Activated CD4-positive, alpha-beta T cell treated with anti-CD3 and anti-CD28 coated beads for 1 hour (primary cell): ENCODE measurements at regions not wholly inside any gene's neighbourhood (a gene's known extent, or its start where the extent isn't known, plus 50 kb on each side); places are given as distances from the start of the nearest gene placed in this dataset.

Experiments used
- DNase-seq: peaks from one replicate; pipeline ENCODE4 v3.0.0-alpha.2; 2020

DNA sequence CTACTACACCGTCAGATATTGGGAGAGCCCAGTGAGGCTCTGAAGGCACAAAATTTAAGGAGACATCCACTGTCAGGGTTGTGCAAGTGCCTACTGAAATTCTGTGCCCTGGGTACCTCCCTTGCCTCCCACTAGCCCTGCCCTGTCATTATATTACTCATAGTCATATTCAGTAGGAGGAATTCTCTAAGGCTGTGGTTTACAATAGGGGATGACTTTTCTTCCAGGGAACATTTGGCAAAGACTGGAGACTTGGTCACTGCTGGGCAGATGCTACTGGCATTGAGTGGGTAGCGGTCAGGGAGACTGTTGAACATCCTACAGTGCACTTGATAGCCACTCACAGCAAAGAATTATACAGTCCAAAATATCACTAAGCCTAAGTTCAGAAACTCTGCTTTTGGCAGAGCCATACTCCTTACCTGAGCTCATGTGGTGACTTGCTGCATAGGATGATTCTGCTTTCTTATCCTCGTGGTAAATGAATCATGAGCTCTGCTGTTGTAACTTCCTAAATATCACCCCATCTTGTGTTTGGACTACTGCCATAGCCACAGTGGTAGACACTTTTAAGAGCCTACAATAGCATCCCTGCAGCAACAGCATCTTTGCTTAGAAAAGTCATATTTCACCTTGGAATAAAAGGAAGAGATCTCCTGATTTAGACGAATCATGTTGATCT is 563.4 kb upstream of the PLXNA2 start:
- no peak for DNase-seq

- DNase-seq: no peak
These were observed 564.1 kb upstream of the PLXNA2 start for GRCh38 chr1:208808301-208808700.

DNA sequence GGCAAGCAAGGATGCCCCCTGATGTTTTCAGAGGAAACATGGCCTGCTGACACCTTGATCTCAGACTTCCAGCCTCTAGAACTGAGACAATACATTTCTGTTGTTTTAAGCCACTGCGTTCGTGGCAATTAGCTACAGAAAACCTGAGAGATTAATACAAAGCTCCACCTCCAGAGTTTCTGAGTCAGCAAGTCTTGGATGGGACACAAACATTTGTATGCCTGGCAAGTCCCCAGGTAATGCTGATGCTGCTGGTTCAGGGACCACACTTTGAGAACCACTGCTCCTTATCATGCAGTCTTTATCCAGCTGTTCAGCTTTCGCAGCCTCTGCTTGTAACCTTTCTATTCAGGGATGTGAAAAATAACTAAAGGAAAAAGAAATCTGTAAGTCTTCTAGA is 565.7 kb upstream of the PLXNA2 start:
- no peak for DNase-seq

DNA sequence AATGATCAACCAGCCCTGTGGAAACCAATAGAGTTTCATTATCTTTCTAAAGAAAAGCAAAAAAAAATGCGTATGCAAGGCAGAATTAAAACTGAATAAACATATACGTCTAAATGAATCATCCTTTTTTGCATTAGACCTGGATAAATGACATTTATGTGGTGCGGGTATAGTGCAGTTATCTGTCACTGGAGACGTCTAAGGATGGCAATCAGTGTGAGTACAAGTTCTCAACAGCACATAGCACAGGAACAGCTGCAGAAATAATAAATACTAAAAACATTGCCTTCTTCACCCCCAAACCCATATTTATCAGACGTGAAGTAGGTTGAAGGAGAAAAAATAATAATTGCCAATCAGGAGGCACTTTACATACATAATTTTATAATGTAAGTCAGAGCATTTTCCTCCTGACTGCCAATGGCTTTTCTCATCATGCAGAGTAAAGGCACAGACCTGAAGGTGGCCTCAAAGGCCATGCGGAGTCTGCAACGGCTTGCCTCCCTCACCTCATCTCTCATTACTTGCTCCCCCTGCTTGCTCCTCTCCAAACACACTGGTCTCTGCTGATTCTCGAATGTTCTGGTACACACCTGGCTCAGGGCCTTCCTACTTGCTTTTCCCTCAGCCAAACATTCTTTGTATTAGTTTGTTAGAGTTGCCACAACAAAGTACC is 574.7 kb upstream of the PLXNA2 start:
- DNase-seq: no peak

- DNase-seq: no peak
These were observed 576.5 kb upstream of the PLXNA2 start for GRCh38 chr1:208820580-208821212.

GRCh38 chr1:208821939-208822338 is 577.8 kb upstream of the PLXNA2 start:
- no peak for DNase-seq

GRCh38 chr1:208825300-208825699 is 581.1 kb upstream of the PLXNA2 start:
- no peak for DNase-seq

- DNase-seq: no peak
These were observed 585.4 kb upstream of the PLXNA2 start for GRCh38 chr1:208829595-208829994.

- DNase-seq: no peak
These were observed 590.4 kb upstream of the PLXNA2 start for GRCh38 chr1:208834381-208835096.

DNA sequence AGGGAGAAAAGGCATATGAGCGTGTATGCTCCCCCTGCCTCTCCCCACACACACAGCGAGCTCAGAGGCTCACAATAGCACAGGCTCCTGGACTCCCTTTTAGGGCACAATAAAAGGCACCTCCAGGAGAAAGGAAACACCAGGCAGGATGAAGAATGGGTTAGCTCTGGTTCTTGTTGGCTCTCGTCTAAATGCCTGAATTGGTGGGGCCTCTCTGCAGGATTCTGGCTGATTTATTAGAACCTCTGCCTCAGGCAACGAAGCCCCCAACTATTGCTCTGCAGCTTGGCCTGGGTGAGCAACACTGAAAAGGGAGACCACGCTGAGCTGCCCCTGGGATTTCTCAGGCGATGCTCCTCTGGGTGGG is 590.9 kb upstream of the PLXNA2 start:
- no peak for DNase-seq

DNA sequence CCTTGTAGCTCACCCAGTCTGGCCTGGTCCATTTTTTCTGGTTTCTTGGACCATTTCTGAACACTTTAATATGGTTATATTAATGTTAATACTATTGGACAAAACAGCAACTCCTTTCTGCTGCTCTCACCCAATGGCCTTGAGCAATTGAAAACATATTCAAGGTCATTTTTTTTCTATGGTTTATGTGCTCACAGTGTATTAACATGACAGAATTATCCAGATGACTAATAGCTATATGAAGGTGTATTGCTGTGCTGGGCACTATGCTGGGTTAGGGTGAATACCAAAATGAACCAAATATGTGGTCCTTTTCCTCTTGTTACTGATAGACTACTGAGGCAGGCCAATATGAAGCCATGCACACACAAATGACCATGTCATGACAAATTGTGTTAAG is 591.6 kb upstream of the PLXNA2 start:
- DNase-seq: no peak

GRCh38 chr1:208837242-208837641 is 593.1 kb upstream of the PLXNA2 start:
- no peak for DNase-seq

DNA sequence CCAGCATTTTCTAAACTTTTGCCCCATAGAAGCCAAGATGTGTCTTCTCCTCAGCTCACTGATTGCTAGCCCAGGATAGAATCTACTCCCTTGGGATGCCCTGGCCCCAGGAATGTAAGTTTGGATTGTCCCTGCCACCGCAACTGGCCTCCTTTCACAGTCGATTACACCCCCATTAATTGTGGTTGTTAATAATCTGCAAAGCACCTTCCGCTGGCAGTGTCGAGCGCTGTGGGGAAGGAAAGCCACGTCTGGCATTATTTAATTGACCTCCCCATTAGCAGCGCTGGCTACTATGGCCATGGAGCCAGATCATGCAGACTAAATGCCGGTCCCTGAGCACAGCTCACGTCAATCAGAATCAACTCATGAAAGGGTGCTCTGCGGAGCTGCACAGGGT is 597.3 kb upstream of the PLXNA2 start:
- DNase-seq: no peak

GRCh38 chr1:208842451-208842850 is 598.3 kb upstream of the PLXNA2 start:
- DNase-seq: no peak

DNA sequence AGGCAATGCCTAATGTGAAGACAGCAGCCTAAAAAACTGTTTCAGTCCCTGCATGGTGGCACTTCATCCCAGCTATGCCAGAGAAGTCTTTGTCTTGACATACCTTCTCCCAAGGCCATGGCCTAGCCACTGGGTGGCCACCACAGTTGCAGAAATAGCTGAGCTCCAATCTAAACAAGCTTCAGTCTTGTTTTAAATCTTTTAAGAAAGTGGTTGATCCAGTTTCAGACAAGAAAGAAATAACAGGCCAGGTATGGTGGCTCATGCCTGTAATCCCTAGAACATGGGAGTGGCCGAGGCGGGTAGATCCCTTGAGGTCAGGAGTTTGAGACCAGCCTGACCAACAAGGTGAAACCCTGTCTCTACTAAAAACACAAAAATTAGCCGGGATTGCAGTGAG is 600.0 kb upstream of the PLXNA2 start:
- DNase-seq: no peak

DNA sequence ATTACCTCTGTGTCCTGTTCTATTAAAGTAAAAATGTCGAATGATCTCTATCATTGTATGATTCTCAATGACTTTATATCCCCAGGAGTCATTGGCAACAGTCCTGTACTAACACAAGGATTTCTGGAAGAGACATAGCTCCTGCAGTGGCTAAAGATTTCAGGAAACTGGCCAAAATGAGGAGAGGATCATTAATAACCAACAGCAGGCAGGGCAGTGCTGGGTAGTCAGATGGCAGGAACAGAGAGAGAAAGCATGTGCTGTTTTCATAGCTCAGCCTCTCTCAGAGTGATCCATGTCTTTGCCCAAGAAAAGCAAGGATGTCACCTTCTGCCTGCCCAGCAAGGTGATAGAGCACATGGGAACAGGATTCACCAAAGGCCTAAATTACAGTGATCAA is 604.7 kb upstream of the PLXNA2 start:
- DNase-seq: no peak

- DNase-seq: no peak
These were observed 606.3 kb upstream of the PLXNA2 start for GRCh38 chr1:208850442-208850841.

- no peak for DNase-seq
These were observed 607.2 kb upstream of the PLXNA2 start for GRCh38 chr1:208851366-208851765.

DNA sequence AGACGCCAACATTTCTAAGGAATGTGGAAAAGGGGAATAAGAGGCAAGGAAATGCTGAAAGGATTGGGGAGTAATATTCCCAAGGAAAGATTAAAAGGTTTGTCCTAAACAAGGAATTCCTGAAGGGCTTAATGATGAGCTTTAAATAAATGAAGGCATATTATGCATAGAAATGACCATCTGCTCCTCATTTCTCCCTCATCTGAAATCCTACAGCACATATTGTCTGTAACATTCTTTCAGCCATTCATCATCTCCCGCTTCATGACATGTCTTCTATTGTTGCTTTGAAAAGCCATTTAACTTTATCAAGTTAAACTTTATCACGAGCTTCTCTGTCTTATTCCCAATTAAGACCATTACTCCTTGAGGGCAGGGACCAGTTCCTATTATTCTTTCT is 608.7 kb upstream of the PLXNA2 start:
- no peak for DNase-seq

DNA sequence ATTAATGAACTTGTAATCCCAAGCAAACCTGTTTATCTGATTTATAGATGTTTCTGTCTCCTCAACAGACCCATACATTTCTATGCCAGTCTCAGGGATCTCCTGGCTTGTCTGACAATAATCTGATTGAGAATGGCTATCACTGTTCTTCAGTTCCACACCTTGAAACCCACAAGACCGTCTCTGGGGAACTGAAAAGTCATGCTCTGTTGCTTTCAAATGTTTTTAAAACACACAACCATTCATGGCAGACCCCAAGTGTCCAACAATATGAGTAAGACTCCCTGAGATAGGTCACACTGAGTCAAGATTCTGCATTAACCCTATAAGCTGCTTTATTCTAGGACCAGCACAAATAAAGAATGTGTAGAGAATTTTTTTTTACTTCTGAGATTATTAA is 611.2 kb upstream of the PLXNA2 start:
- DNase-seq: no peak

- DNase-seq: no peak
These were observed 613.3 kb upstream of the PLXNA2 start for GRCh38 chr1:208857465-208857864.

DNA sequence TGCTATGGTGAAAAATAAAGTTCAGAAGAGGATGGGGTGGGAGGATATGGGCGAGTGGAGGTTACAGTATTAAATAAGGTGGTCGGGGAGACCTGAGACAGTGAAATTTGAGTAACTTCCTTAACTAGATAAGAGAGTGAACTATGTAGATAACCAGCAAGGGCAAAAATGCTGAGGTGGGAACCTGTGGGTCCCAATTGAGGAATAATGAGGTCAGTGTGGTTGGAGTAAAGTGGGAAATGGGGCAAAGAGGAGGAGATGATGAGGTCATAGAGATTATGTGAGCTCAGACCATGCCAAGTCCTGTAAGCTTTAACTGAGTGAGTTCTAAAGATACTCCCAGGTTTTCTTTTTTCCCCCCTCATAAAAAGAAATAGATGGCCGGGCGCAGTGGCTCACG is 614.6 kb upstream of the PLXNA2 start:
- no peak for DNase-seq

DNA sequence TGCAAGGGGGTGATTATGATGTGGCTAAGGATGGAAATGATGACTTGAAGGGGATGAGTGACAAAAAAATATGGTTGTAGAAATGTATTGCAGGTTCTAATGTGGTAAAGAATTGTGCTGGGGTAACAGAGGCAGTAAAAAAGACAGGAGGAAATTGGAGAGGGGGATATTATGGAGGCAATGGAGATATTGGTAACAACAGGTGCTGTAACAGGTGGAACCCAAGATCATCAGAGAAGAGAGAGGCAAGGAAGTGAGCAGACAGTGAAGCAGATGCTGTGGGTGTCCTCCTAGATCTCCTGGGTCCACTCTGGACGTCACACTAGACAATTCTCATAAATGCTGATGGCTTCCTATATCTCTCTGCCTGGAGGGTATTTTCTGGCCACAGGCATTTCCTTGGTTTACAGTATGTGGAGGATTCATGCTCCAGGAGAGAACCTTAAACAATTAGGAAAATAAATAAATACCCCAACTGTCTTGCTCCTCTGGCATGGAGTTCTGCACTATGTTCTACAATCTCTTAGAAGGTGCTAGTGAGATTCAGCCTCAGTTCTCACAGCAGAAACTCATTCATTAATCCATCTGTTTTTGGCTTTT is 620.3 kb upstream of the PLXNA2 start:
- DNase-seq: no peak
